MM.1S (cell line): ENCODE measurements at regions not wholly inside any gene's neighbourhood (a gene's known extent, or its start where the extent isn't known, plus 50 kb on each side); places are given as distances from the start of the nearest gene placed in this dataset.
A peak's percentile ranks its signal among the peaks of the same experiment; 100 is the strongest.

ENCODE experiments used
- DNase-seq: peaks from one replicate; pipeline ENCODE4 v3.0.0-alpha.2; 2015
- H2AFZ ChIP-seq: fragments of 300-600 bp; sonication (generic); 2 replicates; pipeline ENCODE4 v1.6.0; 2016; ENCODE audit warnings: antibody characterized with exemption, low read length
- H3F3A ChIP-seq: fragments of 300-600 bp; sonication (generic); 2 replicates; pipeline ENCODE4 v1.6.1; 2016; ENCODE audit warnings: mild to moderate bottlenecking, antibody characterized with exemption, low read length, moderate library complexity, mixed read lengths; ENCODE audit not compliant: insufficient read depth
- H3K27ac ChIP-seq: fragments of 300-600 bp; sonication (generic); 2 replicates; pipeline ENCODE4 v1.5.1; 2016; ENCODE audit warnings: mild to moderate bottlenecking, low read length
- H3K27me3 ChIP-seq: fragments of 300-600 bp; sonication (generic); replicated peaks from 2 replicates; pipeline ENCODE4 v1.6.0; 2016; ENCODE audit warnings: low read length; ENCODE audit not compliant: insufficient read depth
- H3K36me3 ChIP-seq: fragments of 300-600 bp; sonication (generic); replicated peaks from 2 replicates; pipeline ENCODE4 v1.6.1; 2016; ENCODE audit warnings: mild to moderate bottlenecking, low read length, mixed read lengths; ENCODE audit not compliant: insufficient read depth
- H3K4me1 ChIP-seq: fragments of 300-600 bp; sonication (generic); 2 replicates; pipeline ENCODE4 v1.6.1; 2016; ENCODE audit warnings: low read length, mixed read lengths
- H3K4me2 ChIP-seq: fragments of 300-600 bp; sonication (generic); 2 replicates; pipeline ENCODE4 v1.6.0; 2016; ENCODE audit warnings: low read depth, low read length
- H3K4me3 ChIP-seq: fragments of 300-600 bp; sonication (generic); 2 replicates; pipeline ENCODE4 v1.5.1; 2016; ENCODE audit warnings: low read length, mixed read lengths
- H3K79me2 ChIP-seq: fragments of 300-600 bp; sonication (generic); 2 replicates; pipeline ENCODE4 v1.6.1; 2016; ENCODE audit warnings: mixed run types, low read length, mixed read lengths
- H3K9ac ChIP-seq: fragments of 300-600 bp; sonication (generic); 2 replicates; pipeline ENCODE4 v1.6.1; 2016; ENCODE audit warnings: low read length, mixed read lengths
- H3K9me2 ChIP-seq: fragments of 300-600 bp; sonication (generic); replicated peaks from 2 replicates; pipeline ENCODE4 v1.6.1; 2016; ENCODE audit warnings: mild to moderate bottlenecking, low read length, mixed read lengths; ENCODE audit not compliant: insufficient read depth
- H3K9me3 ChIP-seq: fragments of 300-600 bp; sonication (generic); replicated peaks from 2 replicates; pipeline ENCODE4 v1.6.1; 2016; ENCODE audit warnings: mild to moderate bottlenecking, low read length, mixed read lengths; ENCODE audit not compliant: insufficient read depth
- H4K20me1 ChIP-seq: fragments of 300-600 bp; sonication (generic); 2 replicates; pipeline ENCODE4 v1.6.1; 2016; ENCODE audit warnings: mild to moderate bottlenecking, low read length, moderate library complexity, mixed read lengths; ENCODE audit not compliant: insufficient read depth
- EZH2 ChIP-seq: fragments of 300-600 bp; sonication (generic); optimal IDR thresholded peaks from 2 replicates; pipeline ENCODE3; 2017; ENCODE audit warnings: low read depth, mild to moderate bottlenecking, antibody characterized with exemption, low read length, mixed read lengths
- EZH2phosphoT487 ChIP-seq: fragments of 300-600 bp; sonication (generic); IDR thresholded peaks from 2 replicates; pipeline ENCODE4 v1.6.1; 2018; ENCODE audit warnings: antibody characterized with exemption, low read length
- TF ChIP-seq, protein P1 (sequence below): fragments of 300-600 bp; sonication (generic); IDR thresholded peaks from 2 replicates; pipeline ENCODE4 v1.5.1; 2016; ENCODE audit warnings: antibody characterized with exemption, low read length, mixed read lengths

DNA sequence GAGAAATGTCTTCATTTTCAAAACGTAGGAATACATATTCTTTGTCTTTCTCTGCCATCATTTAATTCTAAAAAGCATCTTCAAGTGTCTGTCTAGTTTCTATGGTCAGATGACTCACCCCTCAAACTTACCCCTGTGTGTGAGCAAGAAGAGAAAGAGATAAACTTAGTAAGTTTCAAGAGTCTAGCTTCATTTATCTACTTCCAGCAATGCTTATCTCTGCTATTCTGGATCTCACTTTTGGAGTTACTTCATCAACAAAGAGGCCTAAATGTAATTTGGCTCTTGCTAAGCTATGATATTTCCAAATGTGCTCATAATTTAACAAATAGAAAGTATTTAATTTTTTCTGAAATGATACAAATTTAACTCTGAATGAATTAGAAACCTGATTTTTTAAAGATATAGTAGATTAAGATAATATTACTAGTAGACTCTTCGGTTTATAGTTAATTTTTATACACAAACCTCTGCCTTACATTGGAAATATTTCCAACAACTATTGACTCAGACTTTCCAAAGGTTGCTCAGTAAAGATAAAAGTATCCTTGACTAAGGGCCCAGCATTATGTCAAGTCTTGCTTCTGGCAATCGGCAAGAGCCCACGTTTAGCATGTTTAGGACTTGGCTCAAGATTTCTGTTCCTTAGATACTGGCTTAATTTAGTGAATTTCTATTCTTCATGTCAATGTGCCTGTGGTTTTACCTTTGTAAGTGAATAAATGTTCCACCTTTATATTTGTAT, 1511.0 kb upstream of the SLC10A2 start:
- Histone ChIP-seq H3K9me3 (no peaks in the 10 kb centered on the region), H3K79me2 (no peaks in the 10 kb centered on the region)

DNA sequence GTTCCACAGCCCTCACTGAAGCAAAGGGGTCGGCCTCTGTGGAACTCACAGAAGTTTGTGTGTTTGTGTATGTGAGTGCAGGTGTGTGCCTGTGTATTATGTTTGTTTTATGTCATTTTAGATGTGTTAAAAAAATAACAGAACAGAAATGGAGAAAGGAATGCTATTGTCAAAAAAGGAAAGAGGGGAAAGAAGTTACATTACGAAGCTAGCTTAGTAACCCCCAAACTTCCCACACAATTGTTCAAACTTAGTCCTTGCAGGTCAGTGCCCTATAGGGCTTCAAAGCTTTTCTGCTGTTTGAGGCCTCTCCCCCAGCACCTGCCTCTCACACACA, 1505.6 kb upstream of the SLC10A2 start:
- Histone ChIP-seq H3K4me3 (no peak overlapping the region), H3K9ac (no peak overlapping the region), H3K9me3 (no peaks in the 10 kb centered on the region), H3K9me2 (no peaks in the 10 kb centered on the region), H3K27ac (no peak overlapping the region), H3K4me1 (0 out of 2 replicates have a peak, but pooled peaks cover under 1% of the 10 kb centered on the region), H3K4me2 (no peak overlapping the region), H3F3A (no peaks in the 10 kb centered on the region), H4K20me1 (no peaks in the 10 kb centered on the region), H2AFZ (no peak overlapping the region), H3K27me3 (no peaks in the 10 kb centered on the region), H3K79me2 (no peaks in the 10 kb centered on the region), H3K36me3 (no peaks in the 10 kb centered on the region)
- no peak for DNase-seq
- TF ChIP-seq, protein P1, sequence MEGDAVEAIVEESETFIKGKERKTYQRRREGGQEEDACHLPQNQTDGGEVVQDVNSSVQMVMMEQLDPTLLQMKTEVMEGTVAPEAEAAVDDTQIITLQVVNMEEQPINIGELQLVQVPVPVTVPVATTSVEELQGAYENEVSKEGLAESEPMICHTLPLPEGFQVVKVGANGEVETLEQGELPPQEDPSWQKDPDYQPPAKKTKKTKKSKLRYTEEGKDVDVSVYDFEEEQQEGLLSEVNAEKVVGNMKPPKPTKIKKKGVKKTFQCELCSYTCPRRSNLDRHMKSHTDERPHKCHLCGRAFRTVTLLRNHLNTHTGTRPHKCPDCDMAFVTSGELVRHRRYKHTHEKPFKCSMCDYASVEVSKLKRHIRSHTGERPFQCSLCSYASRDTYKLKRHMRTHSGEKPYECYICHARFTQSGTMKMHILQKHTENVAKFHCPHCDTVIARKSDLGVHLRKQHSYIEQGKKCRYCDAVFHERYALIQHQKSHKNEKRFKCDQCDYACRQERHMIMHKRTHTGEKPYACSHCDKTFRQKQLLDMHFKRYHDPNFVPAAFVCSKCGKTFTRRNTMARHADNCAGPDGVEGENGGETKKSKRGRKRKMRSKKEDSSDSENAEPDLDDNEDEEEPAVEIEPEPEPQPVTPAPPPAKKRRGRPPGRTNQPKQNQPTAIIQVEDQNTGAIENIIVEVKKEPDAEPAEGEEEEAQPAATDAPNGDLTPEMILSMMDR = no peak
- no peak for TF ChIP-seq EZH2phosphoT487
- TF ChIP-seq EZH2 = no peak

More for the DNA sequence above, 1511.0 kb upstream of the SLC10A2 start:
- no peak for DNase-seq
- Histone ChIP-seq H3K4me3 (no peak overlapping the region), H3K4me2 (no peak overlapping the region), H3K27ac (no peak overlapping the region), H3K36me3 (no peaks in the 10 kb centered on the region), H3K9me2 (no peaks in the 10 kb centered on the region), H3K4me1 (0 out of 2 replicates have a peak, but pooled peaks cover 3% of the 10 kb centered on the region), H3F3A (no peaks in the 10 kb centered on the region), H2AFZ (no peak overlapping the region), H4K20me1 (no peaks in the 10 kb centered on the region), H3K9ac (no peak overlapping the region), H3K27me3 (no peaks in the 10 kb centered on the region)
- no peak for TF ChIP-seq EZH2
- TF ChIP-seq, protein P1 = no peak
- no peak for TF ChIP-seq EZH2phosphoT487

DNA sequence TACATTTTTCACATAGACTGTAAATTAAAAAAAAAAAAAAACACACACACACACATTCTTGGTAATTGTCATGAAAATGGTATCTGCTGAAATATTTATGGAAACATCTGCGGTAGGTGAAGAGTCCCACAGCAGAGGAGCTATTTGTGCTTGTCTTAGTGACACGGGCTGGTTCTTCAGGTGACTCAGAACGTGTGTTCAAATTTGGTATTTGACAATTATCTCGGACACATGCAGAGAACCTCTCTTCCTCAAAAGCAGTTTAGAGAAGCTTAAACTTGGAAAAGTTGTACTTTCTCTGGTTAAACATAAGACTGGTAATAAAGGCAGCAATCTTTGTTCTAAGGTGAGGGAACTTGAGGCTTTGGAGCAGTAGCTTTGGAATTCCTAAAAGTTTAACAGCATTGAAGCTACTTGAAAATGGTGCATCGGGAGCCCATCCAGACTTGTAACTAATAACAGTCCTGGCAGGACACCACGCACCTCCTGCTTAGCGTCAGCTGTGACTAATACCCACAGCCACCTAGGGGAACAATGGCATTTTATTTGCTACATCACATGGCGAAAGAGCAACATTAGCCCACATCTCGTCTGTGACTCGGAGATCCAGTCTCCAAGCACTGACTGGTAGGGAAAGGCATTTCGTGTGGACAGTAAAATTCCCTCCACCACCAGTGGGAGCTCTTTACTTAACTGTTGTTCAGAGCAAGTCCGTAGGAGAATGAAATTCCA, 1505.1 kb upstream of the SLC10A2 start:
- Histone ChIP-seq H3K27me3 (no peaks in the 10 kb centered on the region), H3K4me2 (no peak overlapping the region), H2AFZ (no peak overlapping the region), H3K4me3 (no peak overlapping the region), H3K9me2 (no peaks in the 10 kb centered on the region), H4K20me1 (no peaks in the 10 kb centered on the region), H3K27ac (no peak overlapping the region), H3K9me3 (no peaks in the 10 kb centered on the region), H3K9ac (no peak overlapping the region), H3K36me3 (no peaks in the 10 kb centered on the region), H3F3A (no peaks in the 10 kb centered on the region), H3K4me1 (no peaks in the 10 kb centered on the region), H3K79me2 (no peaks in the 10 kb centered on the region)
- peak; percentile 28 for DNase-seq
- no peak for TF ChIP-seq EZH2
- TF ChIP-seq, protein P1 = peak; percentile 20; the same call in 1 of the 2 replicates
